ENCODE measurements at regions not wholly inside any gene's neighbourhood (a gene's known extent, or its start where the extent isn't known, plus 50 kb on each side); places are given as distances from the start of the nearest gene placed in this dataset.

GRCh38 chr17:73698966-73699365 lies 54.7 kb upstream of the SDK2 start:
- H3K4me1 ChIP-seq: no peaks in the 10 kb centered on the region
- TF ChIP-seq CTCF (IDR thresholded peaks at IDR 0.05) (no peak), POLR2A (IDR thresholded peaks at IDR 0.05) (no peak)
- intact Hi-C loops (cut with DNase I): no loop called here
- no peaks in the 10 kb centered on the region for H3K36me3 ChIP-seq
- H3K9me3 ChIP-seq: no peaks in the 10 kb centered on the region
- no peak overlapping the region for H3K4me3 ChIP-seq
- ATAC-seq (no peak), DNase-seq (peak in 1 of 3 donors; percentile 21)
- no peaks in the 10 kb centered on the region for H3K27me3 ChIP-seq
- WGBS (ENCODE audit: insufficient coverage, low coverage, low lambda C conversion rate, missing lambda C conversion rate): no CpG with 5 or more reads among the region's 5 CpGs
- no peak overlapping the region for H3K27ac ChIP-seq

GRCh38 chr17:73701701-73702100 lies 57.5 kb upstream of the SDK2 start:
- H3K27me3 ChIP-seq: no peaks in the 10 kb centered on the region
- no peaks in the 10 kb centered on the region for H3K4me1 ChIP-seq
- DNase-seq (no peak), ATAC-seq (no peak)
- intact Hi-C loops (cut with DNase I): no loop called here
- no peaks in the 10 kb centered on the region for H3K9me3 ChIP-seq
- 62% methylated on average over 6 of the region's 8 CpGs for WGBS (ENCODE audit: insufficient coverage, low coverage, low lambda C conversion rate, missing lambda C conversion rate)
- H3K27ac ChIP-seq: no peak overlapping the region
- no peak for TF ChIP-seq CTCF (IDR thresholded peaks at IDR 0.05)
- no peak for TF ChIP-seq POLR2A (IDR thresholded peaks at IDR 0.05)
- H3K4me3 ChIP-seq: no peak overlapping the region
- H3K36me3 ChIP-seq: no peaks in the 10 kb centered on the region

GRCh38 chr17:73703192-73703591 lies 58.9 kb upstream of the SDK2 start:
- DNase-seq: no peak
- intact Hi-C loops (cut with DNase I): no loop called here
- no CpG with 5 or more reads among the region's 5 CpGs for WGBS (ENCODE audit: insufficient coverage, low coverage, low lambda C conversion rate, missing lambda C conversion rate)

GRCh38 chr17:73703917-73704316 lies 59.7 kb upstream of the SDK2 start:
- H3K9me3 ChIP-seq: no peaks in the 10 kb centered on the region
- H3K4me1 ChIP-seq: no peaks in the 10 kb centered on the region
- H3K4me3 ChIP-seq: no peak overlapping the region
- intact Hi-C loops (cut with DNase I): no loop called here
- 41% methylated on average over 2 of the region's 2 CpGs for WGBS (ENCODE audit: insufficient coverage, low coverage, low lambda C conversion rate, missing lambda C conversion rate)
- no peak overlapping the region for H3K27ac ChIP-seq
- no peak for DNase-seq
- no peak for ATAC-seq
- TF ChIP-seq POLR2A (IDR thresholded peaks at IDR 0.05) (no peak), CTCF (IDR thresholded peaks at IDR 0.05) (no peak)
- H3K27me3 ChIP-seq: no peaks in the 10 kb centered on the region
- H3K36me3 ChIP-seq: no peaks in the 10 kb centered on the region

More at GRCh38 chr17:73703192-73703591, 58.9 kb upstream of the SDK2 start:
- no peak for TF ChIP-seq CTCF (IDR thresholded peaks at IDR 0.05)
- TF ChIP-seq POLR2A (IDR thresholded peaks at IDR 0.05): no peak
- Histone ChIP-seq H3K4me1 (no peaks in the 10 kb centered on the region), H3K9me3 (no peaks in the 10 kb centered on the region), H3K4me3 (no peak overlapping the region), H3K27me3 (no peaks in the 10 kb centered on the region), H3K27ac (no peak overlapping the region), H3K36me3 (no peaks in the 10 kb centered on the region)
- no peak for ATAC-seq

- TF ChIP-seq CTCF (IDR thresholded peaks at IDR 0.05) (no peak), POLR2A (IDR thresholded peaks at IDR 0.05) (no peak)
- H3K27ac ChIP-seq: no peak overlapping the region
- no peaks in the 10 kb centered on the region for H3K36me3 ChIP-seq
- no peak overlapping the region for H3K4me3 ChIP-seq
- DNase-seq (no peak), ATAC-seq (peak; percentile 38 to 50 (median 44))
- H3K9me3 ChIP-seq: no peaks in the 10 kb centered on the region
- peaks cover 0 to 3% (median 0%) of the 10 kb centered on the region in 4 donors for H3K4me1 ChIP-seq
- intact Hi-C loops (cut with DNase I): no loop called here
- H3K27me3 ChIP-seq: no peaks in the 10 kb centered on the region
- 66% methylated on average over 7 of the region's 7 CpGs for WGBS (ENCODE audit: insufficient coverage, low coverage, low lambda C conversion rate, missing lambda C conversion rate)
Measured at GRCh38 chr17:73705594-73705993, 61.3 kb upstream of the SDK2 start.

Measured in right lobe of liver (tissue), 6 donors.